Fibroblast of lung (primary cell): ENCODE measurements at regions not wholly inside any gene's neighbourhood (a gene's known extent, or its start where the extent isn't known, plus 50 kb on each side); places are given as distances from the start of the nearest gene placed in this dataset.

Source experiments
- EZH2 ChIP-seq: IDR thresholded peaks from 2 replicates; pipeline ENCODE4 v1.5.1; 2012; ENCODE audit warnings: low read length, control low read depth, mild to moderate bottlenecking; ENCODE audit errors: missing control alignments
- TF ChIP-seq, protein P1 (sequence below), 2 donors: IDR thresholded peaks in 1 of 2; conservative IDR thresholded peaks in 1 of 2; 1 replicate in 1 of 2; 2 replicates in 1 of 2; pipeline ENCODE4 v1.5.1; 2011 to 2012; ENCODE audit warnings: low read length in 2 of 2, control low read depth in 1 of 2, inconsistent platforms in 1 of 2, low read depth in 1 of 2, mild to moderate bottlenecking in 1 of 2

DNA sequence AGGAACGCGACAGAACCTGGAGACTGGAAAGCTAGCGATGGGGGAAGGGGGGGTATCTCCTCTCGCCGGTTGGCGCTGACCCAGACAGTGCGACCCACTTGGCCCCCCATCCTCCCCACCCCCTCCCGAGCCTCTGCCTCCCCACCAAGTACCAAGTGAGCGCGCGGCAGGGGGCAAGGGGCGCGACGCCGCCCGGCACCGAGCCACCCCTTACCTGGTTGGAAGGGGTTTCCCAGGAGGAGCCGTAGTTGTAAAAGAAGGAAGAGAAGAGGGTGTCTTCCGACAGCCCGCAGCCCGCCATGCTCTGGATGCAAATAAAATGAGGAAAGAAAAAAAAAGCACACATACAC is 112.2 kb downstream of the DHX15 start:
- TF ChIP-seq, protein P1, sequence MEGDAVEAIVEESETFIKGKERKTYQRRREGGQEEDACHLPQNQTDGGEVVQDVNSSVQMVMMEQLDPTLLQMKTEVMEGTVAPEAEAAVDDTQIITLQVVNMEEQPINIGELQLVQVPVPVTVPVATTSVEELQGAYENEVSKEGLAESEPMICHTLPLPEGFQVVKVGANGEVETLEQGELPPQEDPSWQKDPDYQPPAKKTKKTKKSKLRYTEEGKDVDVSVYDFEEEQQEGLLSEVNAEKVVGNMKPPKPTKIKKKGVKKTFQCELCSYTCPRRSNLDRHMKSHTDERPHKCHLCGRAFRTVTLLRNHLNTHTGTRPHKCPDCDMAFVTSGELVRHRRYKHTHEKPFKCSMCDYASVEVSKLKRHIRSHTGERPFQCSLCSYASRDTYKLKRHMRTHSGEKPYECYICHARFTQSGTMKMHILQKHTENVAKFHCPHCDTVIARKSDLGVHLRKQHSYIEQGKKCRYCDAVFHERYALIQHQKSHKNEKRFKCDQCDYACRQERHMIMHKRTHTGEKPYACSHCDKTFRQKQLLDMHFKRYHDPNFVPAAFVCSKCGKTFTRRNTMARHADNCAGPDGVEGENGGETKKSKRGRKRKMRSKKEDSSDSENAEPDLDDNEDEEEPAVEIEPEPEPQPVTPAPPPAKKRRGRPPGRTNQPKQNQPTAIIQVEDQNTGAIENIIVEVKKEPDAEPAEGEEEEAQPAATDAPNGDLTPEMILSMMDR (conservative IDR thresholded peaks at IDR 0.05 in 1 of 2, IDR thresholded peaks at IDR 0.05 in 1 of 2; ENCODE audit: low read depth in 1 of 2, low read length in 2 of 2), result no peak
- TF ChIP-seq EZH2, result no peak
